H9 (cell line): ENCODE measurements at regions not wholly inside any gene's neighbourhood (a gene's known extent, or its start where the extent isn't known, plus 50 kb on each side); places are given as distances from the start of the nearest gene placed in this dataset.

Source experiments
- DNase-seq: peaks from one replicate; pipeline ENCODE4 v3.0.0-alpha.2; 2017
- H2AFZ ChIP-seq: one replicate; pipeline ENCODE4 v1.6.1; 2013; ENCODE audit warnings: mild to moderate bottlenecking, low read length, control low read depth, moderate library complexity
- H2AK5ac ChIP-seq: 2 replicates; pipeline ENCODE4 v1.6.1; 2013; ENCODE audit warnings: low read length, control low read depth, mixed read lengths; ENCODE audit not compliant: insufficient read length
- H2BK120ac ChIP-seq: one replicate; pipeline ENCODE4 v1.6.1; 2013; ENCODE audit warnings: low read depth, mild to moderate bottlenecking, low read length, control low read depth, inconsistent platforms; ENCODE audit not compliant: poor library complexity, severe bottlenecking
- H2BK12ac ChIP-seq: 2 replicates; pipeline ENCODE4 v1.6.1; 2013; ENCODE audit warnings: low read length, control low read depth, mixed read lengths, low read depth; ENCODE audit not compliant: insufficient read length
- H2BK15ac ChIP-seq: 2 replicates; pipeline ENCODE4 v1.6.1; 2013; ENCODE audit warnings: low read depth, low read length, control low read depth
- H2BK20ac ChIP-seq: one replicate; pipeline ENCODE4 v1.6.1; 2013; ENCODE audit warnings: low read depth, mild to moderate bottlenecking, low read length, control low read depth, inconsistent platforms; ENCODE audit not compliant: poor library complexity, severe bottlenecking
- H2BK5ac ChIP-seq: 2 replicates; pipeline ENCODE4 v1.6.1; 2013; ENCODE audit warnings: low read length, control low read depth, mixed read lengths; ENCODE audit not compliant: insufficient read length
- H3K14ac ChIP-seq: 2 replicates; pipeline ENCODE4 v1.6.1; 2013; ENCODE audit warnings: low read length, control low read depth; ENCODE audit not compliant: insufficient read depth
- H3K18ac ChIP-seq: 2 replicates; pipeline ENCODE4 v1.6.1; 2013; ENCODE audit warnings: low read depth, mild to moderate bottlenecking, mixed read lengths, low read length, control low read depth; ENCODE audit not compliant: insufficient read length
- H3K23ac ChIP-seq: 2 replicates; pipeline ENCODE4 v1.6.1; 2013; ENCODE audit warnings: low read length, control low read depth, mixed read lengths, low read depth; ENCODE audit not compliant: insufficient read length
- H3K23me2 ChIP-seq: 2 replicates; pipeline ENCODE4 v1.6.1; 2013; ENCODE audit warnings: low read depth, mild to moderate bottlenecking, mixed read lengths, low read length, control low read depth; ENCODE audit not compliant: insufficient read length, poor library complexity, severe bottlenecking
- H3K27ac ChIP-seq: 2 replicates; pipeline ENCODE4 v1.5.1; 2013; ENCODE audit warnings: low read length, control low read depth, mixed read lengths, low read depth; ENCODE audit not compliant: insufficient read length
- H3K27me3 ChIP-seq: 2 replicates; pipeline ENCODE4 v1.6.1; 2013; ENCODE audit warnings: low read length, control low read depth, inconsistent platforms; ENCODE audit not compliant: insufficient read depth
- H3K4ac ChIP-seq: 2 replicates; pipeline ENCODE4 v1.6.1; 2013; ENCODE audit warnings: low read depth, mild to moderate bottlenecking, control low read depth, inconsistent platforms, low read length, moderate library complexity
- H3K4me1 ChIP-seq: 2 replicates; pipeline ENCODE4 v1.6.1; 2013; ENCODE audit warnings: low read length, control low read depth, inconsistent platforms; ENCODE audit not compliant: insufficient read depth
- H3K4me2 ChIP-seq: 2 replicates; pipeline ENCODE4 v1.6.1; 2013; ENCODE audit warnings: low read length, control low read depth, mixed read lengths; ENCODE audit not compliant: insufficient read length, insufficient read depth
- H3K56ac ChIP-seq: 2 replicates; pipeline ENCODE4 v1.6.1; 2013; ENCODE audit warnings: low read depth, mild to moderate bottlenecking, mixed read lengths, low read length, control low read depth; ENCODE audit not compliant: insufficient read length
- H3K79me1 ChIP-seq: 2 replicates; pipeline ENCODE4 v1.6.1; 2013; ENCODE audit warnings: low read depth, mild to moderate bottlenecking, moderate library complexity, low read length, control low read depth, inconsistent platforms; ENCODE audit not compliant: insufficient read depth, poor library complexity, severe bottlenecking
- H3K79me2 ChIP-seq: 2 replicates; pipeline ENCODE4 v1.6.1; 2013; ENCODE audit warnings: low read length, control low read depth, inconsistent platforms; ENCODE audit not compliant: insufficient read depth
- H3K9ac ChIP-seq: 2 replicates; pipeline ENCODE4 v1.6.1; 2013; ENCODE audit warnings: low read length, control low read depth, mixed read lengths; ENCODE audit not compliant: insufficient read length; ENCODE audit errors: extremely low read depth
- H3K9me3 ChIP-seq: one replicate; pipeline ENCODE4 v1.6.1; 2013; ENCODE audit warnings: low read depth, low read length, inconsistent platforms; ENCODE audit not compliant: control insufficient read depth
- H3T11ph ChIP-seq: one replicate; pipeline ENCODE4 v1.6.1; 2013; ENCODE audit warnings: mild to moderate bottlenecking, low read length, control low read depth, inconsistent platforms
- H4K20me1 ChIP-seq: one replicate; pipeline ENCODE4 v1.6.1; 2013; ENCODE audit not compliant: control insufficient read depth, insufficient read length, insufficient read depth
- H4K5ac ChIP-seq: 2 replicates; pipeline ENCODE4 v1.6.1; 2013; ENCODE audit warnings: low read depth, mild to moderate bottlenecking, mixed read lengths, low read length, control low read depth; ENCODE audit not compliant: insufficient read length
- H4K8ac ChIP-seq: replicated peaks from 2 replicates; pipeline ENCODE4 v1.6.1; 2013; ENCODE audit warnings: low read length, control low read depth, mixed read lengths, low read depth; ENCODE audit not compliant: insufficient read length
- H4K91ac ChIP-seq: 2 replicates; pipeline ENCODE4 v1.6.1; 2013; ENCODE audit warnings: low read depth, mild to moderate bottlenecking, moderate library complexity, mixed read lengths, low read length, control low read depth; ENCODE audit not compliant: insufficient read length
- H3K27ac Mint-ChIP-seq, 3 experiments: 2 replicates in 2 of 3; 3 replicates in 1 of 3; pipeline ENCODE4 v1.8.0; 2020 to 2021; ENCODE audit warnings: mixed read lengths in 3 of 3, mild to moderate bottlenecking in 1 of 3, moderate library complexity in 1 of 3
- H3K27me3 Mint-ChIP-seq: 2 replicates; pipeline ENCODE4 v1.8.0; 2021; ENCODE audit warnings: low read depth, mild to moderate bottlenecking, moderate library complexity, mixed read lengths
- H3K36me3 Mint-ChIP-seq, 3 experiments: 2 replicates in 2 of 3; 3 replicates in 1 of 3; pipeline ENCODE4 v1.8.0; 2020 to 2021; ENCODE audit warnings: low read depth in 3 of 3, mixed read lengths in 3 of 3; ENCODE audit not compliant: insufficient read depth in 1 of 3
- H3K4me1 Mint-ChIP-seq, 2 experiments: 2 replicates each; pipeline ENCODE4 v1.8.0; 2020; ENCODE audit warnings: mixed read lengths in 2 of 2
- H3K4me3 Mint-ChIP-seq, 2 experiments: 2 replicates in 1 of 2; 3 replicates in 1 of 2; pipeline ENCODE4 v1.8.0; 2020 to 2021; ENCODE audit warnings: mild to moderate bottlenecking in 2 of 2, mixed read lengths in 2 of 2, moderate library complexity in 1 of 2
- H3K9me3 Mint-ChIP-seq, 2 experiments: 2 replicates in 1 of 2; 3 replicates in 1 of 2; pipeline ENCODE4 v1.8.0; 2020; ENCODE audit warnings: mild to moderate bottlenecking in 2 of 2, mixed read lengths in 2 of 2, moderate library complexity in 1 of 2
- TF ChIP-seq, protein P1 (sequence below): fragments of 200-600 bp; sonication (generic); conservative IDR thresholded peaks from 3 replicates; pipeline ENCODE4 v1.8.0; 2021; ENCODE audit warnings: antibody characterized with exemption, mild to moderate bottlenecking

DNA sequence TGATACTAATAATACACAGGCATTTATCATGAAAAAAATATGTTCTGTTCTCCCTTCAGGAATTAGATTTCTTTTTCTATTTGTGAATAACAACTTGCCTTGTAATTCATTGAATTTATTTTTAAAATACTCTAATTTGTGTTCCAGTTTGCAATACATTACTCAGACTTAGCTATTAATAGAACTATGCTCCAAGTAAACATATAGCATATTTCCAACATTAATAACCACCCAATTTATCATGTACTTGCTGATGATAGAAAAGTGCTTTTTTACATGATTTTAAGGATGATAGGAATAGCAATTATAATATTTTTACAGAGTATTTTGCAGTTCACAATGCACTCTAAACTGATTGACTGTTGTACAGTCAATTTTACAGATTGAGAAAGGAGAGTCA lies 338.8 kb upstream of the SEMA3D start:
- Histone ChIP-seq H2BK20ac (no peak overlapping the region), H3K9ac (no peak overlapping the region), H3K18ac (no peak overlapping the region), H3K14ac (no peak overlapping the region), H3K27ac (no peak overlapping the region), H3K23me2 (no peaks in the 10 kb centered on the region), H3K4me2 (no peak overlapping the region), H3K27me3 (no peaks in the 10 kb centered on the region), H3K79me1 (no peaks in the 10 kb centered on the region), H3K4ac (no peak overlapping the region), H3K4me1 (no peaks in the 10 kb centered on the region), H2AK5ac (no peak overlapping the region), H4K8ac (no peak overlapping the region), H3K56ac (no peak overlapping the region), H4K5ac (no peak overlapping the region), H3T11ph (no peak overlapping the region), H2BK12ac (no peak overlapping the region), H2AFZ (no peak overlapping the region), H3K23ac (no peak overlapping the region), H3K79me2 (no peaks in the 10 kb centered on the region), H2BK15ac (no peak overlapping the region), H3K9me3 (no peaks in the 10 kb centered on the region), H4K20me1 (no peaks in the 10 kb centered on the region), H2BK5ac (no peak overlapping the region), H4K91ac (no peak overlapping the region), H2BK120ac (no peak overlapping the region)
- Mint-ChIP-seq H3K36me3 (no peaks in the 10 kb centered on the region), H3K9me3 (no peaks in the 10 kb centered on the region), H3K27me3 (no peaks in the 10 kb centered on the region), H3K4me3 (no peak overlapping the region), H3K27ac (no peak overlapping the region), H3K4me1 (peaks cover 2 to 4% of the 10 kb centered on the region in 2 experiments; a peak in 1 of 4 replicates)
- no peak for DNase-seq
- TF ChIP-seq, protein P1, sequence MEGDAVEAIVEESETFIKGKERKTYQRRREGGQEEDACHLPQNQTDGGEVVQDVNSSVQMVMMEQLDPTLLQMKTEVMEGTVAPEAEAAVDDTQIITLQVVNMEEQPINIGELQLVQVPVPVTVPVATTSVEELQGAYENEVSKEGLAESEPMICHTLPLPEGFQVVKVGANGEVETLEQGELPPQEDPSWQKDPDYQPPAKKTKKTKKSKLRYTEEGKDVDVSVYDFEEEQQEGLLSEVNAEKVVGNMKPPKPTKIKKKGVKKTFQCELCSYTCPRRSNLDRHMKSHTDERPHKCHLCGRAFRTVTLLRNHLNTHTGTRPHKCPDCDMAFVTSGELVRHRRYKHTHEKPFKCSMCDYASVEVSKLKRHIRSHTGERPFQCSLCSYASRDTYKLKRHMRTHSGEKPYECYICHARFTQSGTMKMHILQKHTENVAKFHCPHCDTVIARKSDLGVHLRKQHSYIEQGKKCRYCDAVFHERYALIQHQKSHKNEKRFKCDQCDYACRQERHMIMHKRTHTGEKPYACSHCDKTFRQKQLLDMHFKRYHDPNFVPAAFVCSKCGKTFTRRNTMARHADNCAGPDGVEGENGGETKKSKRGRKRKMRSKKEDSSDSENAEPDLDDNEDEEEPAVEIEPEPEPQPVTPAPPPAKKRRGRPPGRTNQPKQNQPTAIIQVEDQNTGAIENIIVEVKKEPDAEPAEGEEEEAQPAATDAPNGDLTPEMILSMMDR, result no peak
